ENCODE measurements at regions not wholly inside any gene's neighbourhood (a gene's known extent, or its start where the extent isn't known, plus 50 kb on each side); places are given as distances from the start of the nearest gene placed in this dataset.

DNA sequence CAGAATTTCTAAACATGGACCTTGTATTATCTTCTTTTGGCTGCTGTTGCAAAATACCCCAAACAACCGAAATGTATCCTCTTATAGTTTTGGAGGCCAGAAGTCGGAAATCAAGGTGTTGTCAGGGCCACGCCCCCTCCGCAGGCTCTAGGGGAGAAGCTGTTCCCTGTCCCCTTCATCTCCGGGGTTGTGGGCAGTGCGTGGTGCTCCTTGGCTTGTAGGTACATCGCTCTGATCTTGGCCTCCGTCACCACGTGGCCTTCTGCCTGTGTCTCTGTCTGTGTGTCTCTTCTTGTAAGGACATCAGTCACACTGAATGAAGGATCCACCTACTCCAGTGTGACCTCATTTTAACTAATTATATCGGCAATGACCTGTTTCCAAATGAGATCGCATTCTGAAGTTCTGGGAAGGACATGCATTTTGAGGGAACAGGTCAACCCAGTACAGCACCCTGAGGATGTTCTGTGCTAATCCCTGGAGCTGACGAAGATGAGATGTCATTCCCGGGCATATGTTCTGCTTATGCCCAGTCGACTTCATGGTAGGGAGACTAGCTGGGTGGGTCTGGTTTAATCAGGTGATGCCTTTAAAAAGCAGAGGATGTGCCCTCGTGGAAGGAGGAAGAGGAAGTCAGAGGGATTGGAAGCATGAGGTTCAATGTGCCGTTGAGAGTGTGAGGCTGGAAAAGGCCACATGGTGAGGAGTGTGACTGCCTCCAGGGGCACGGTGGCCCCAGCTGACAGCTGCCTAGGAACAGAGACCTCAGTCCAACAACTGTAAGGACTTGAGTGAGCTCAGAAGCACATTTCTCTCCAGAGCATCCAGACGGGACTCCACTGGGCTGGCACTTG lies 531.1 kb downstream of the TBC1D22A start:
- DNase-seq (ENCODE audit: low read depth in 2 of 2): no peak

DNA sequence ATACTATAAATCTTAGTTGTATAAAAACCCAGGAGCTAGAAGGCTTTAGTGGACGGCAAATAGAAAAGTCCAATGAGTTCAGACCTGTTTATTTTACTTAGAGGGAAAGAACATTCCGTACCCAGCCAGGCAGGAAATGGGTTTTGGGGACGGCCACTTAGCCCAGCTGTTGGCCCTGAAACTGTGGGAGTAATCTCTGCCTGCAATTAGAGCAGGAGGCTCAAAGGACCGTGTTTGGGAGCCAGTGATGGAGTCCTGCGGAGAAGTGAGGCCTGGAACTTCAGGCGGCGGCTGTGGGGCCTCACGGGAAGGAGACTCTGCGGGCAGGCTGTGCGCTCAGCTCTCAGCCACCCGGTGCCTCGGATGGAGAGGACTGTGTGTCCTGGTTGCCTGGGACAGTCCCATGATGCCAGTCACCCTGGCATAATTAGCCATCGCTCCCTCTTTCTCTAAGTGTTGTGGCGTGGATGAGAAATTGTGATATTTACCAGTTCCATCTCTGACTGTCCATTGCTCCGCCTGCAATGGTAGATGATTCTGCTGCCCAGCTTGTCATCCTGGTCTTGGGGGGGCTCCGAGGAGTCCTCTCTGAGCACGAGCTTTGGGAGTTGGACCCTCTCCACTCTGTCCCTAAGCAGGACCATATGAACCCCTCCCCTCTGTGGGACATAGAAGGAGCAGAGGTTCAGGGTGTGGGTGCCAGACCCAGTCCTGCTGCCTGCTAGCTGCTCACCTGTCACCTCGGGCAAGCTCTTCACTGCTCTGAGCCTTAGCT lies 530.3 kb downstream of the TBC1D22A start:
- no peak for DNase-seq (ENCODE audit: low read depth in 2 of 2)

GRCh38 chr22:47291565-47292495 lies 529.4 kb downstream of the TBC1D22A start:
- no peak for DNase-seq (ENCODE audit: low read depth in 2 of 2)

DNA sequence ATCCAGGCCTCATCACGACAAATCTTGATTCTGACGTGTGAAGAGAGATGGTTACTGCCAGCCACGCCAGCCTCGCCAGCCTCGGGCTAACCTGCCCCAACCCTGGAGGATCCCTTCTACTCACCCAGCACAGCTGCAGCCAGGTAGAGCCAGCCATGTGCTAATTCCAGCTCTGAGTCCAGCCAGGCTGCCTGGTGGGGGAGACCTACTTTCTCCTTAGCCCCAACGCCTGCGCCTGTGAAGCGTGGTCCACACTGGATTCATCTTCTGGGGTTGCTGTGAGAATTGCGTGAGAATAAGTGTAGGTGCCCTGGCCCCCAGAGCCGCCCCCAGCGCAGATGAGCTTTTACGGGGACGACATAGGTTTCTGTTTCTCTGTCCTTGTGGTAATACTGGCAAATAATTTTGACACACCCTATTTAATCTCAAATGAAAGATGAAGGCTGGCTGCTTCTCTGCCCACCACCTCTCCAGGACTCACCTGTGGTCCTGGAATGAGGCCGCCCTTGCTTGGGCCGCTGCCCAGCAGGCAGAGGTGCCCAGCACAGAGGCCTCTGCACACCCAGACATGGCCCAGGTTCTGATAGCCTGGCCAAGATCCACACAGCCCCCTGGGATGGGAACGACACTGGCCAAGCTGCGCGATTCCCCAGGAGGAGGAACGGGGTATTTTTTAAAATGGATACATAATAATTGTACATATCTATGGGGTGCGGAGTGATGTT lies 528.4 kb downstream of the TBC1D22A start:
- DNase-seq (ENCODE audit: low read depth in 2 of 2): no peak

GRCh38 chr22:47289336-47289985 lies 527.0 kb downstream of the TBC1D22A start:
- DNase-seq (ENCODE audit: low read depth in 2 of 2): no peak

DNA sequence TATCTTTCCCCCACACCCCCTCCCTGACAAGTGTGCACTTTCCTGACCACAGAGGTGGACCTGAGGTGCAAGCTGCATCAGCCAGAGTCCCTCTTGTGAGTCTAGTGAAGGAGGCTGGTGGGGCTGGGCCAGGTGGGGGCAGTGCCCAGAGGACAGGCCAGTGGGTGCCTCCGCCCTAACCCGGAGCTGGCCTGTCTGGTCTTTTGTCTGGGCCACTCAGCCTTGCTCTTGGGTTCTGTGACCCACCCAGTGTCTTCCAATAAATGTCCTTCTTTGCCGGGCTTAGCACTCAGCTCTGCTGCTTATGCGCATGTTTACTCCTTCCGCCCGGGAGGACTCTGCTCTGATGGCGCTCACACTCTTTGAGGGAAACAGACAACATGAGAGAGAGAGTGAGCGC lies 526.2 kb downstream of the TBC1D22A start:
- DNase-seq (ENCODE audit: low read depth in 2 of 2): no peak

- DNase-seq (ENCODE audit: low read depth in 2 of 2): no peak
These were observed 525.1 kb downstream of the TBC1D22A start for GRCh38 chr22:47287516-47287915.

GRCh38 chr22:47286590-47286989 lies 524.1 kb downstream of the TBC1D22A start:
- no peak for DNase-seq (ENCODE audit: low read depth in 2 of 2)

DNA sequence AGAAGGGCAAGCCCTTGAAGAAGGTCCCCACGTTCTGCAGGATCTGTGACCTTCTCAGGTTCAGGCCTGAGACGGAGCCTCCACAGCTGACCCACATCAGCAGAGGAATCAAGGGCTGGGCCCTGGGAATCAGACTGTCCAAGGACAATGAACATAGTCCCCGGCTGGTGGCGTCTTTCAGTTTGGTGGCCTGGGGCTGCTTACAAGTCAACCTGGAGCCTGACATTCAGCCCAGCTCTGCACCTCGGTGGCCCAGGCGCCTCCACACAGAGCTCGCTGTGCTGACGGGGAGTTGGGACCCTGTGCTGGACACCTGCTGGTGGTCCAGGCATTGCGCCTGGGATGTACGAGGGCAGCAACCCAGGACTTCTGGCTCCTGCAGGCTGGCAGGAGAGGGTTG lies 523.5 kb downstream of the TBC1D22A start:
- no peak for DNase-seq (ENCODE audit: low read depth in 2 of 2)

GRCh38 chr22:47284822-47285221 lies 522.4 kb downstream of the TBC1D22A start:
- DNase-seq (ENCODE audit: low read depth in 2 of 2): no peak

GRCh38 chr22:47284360-47284759 lies 521.9 kb downstream of the TBC1D22A start:
- DNase-seq (ENCODE audit: low read depth in 2 of 2): no peak

DNA sequence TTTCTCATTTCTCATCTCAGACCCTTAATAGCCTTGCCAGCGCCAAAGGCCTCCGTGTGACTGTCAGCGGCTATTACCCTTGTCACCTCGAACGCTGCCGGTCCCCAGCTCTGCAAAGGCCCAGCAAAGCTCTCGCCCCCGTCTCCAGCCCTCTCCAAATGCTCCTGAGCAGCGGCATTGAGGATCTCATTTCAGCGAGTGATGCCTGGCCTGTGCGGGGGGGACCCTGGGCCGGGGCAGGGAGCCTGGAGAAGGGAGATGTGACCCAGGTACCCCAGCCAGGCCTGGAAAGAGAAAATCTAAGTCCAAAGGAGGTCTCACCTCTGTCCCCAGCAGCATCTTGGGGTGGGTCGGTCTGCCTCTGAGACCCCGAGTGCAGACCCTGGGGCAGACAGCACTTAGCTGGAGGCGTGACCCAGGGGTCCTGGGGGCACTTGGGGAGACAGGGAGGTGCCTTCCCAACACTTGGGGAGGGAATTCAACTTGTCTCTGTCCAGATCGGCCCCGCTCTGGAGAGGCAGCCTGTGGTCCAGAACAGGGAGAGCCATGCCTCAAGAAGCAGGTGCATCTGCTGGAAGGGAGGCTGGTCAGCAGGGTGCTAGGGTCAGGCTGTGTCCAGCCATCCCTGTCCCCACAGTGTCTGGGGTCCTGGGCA lies 521.3 kb downstream of the TBC1D22A start:
- no peak for DNase-seq (ENCODE audit: low read depth in 2 of 2)

- DNase-seq (ENCODE audit: low read depth in 2 of 2): no peak
These were observed 520.4 kb downstream of the TBC1D22A start for GRCh38 chr22:47282851-47283250.

DNA sequence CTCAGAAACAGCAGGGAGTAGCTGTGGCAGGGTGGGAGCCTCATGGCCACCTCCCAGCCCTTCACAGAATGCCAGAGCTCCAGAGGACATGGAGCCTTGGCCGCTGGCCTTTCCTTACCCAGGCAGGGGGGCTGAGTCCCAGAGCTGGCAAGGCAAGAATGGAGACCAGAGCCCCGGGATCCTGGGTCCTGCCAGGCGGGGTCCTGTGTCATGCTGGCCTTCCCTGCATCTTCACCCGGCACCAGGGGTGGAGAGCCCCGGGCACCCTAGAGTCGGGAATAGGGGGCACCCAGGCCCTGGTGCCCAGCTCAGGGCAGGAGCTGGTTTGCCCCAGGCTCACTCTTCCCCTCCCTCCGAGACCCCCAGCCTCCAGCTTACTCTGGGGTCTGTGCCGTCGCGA lies 519.9 kb downstream of the TBC1D22A start:
- no peak for DNase-seq (ENCODE audit: low read depth in 2 of 2)

DNA sequence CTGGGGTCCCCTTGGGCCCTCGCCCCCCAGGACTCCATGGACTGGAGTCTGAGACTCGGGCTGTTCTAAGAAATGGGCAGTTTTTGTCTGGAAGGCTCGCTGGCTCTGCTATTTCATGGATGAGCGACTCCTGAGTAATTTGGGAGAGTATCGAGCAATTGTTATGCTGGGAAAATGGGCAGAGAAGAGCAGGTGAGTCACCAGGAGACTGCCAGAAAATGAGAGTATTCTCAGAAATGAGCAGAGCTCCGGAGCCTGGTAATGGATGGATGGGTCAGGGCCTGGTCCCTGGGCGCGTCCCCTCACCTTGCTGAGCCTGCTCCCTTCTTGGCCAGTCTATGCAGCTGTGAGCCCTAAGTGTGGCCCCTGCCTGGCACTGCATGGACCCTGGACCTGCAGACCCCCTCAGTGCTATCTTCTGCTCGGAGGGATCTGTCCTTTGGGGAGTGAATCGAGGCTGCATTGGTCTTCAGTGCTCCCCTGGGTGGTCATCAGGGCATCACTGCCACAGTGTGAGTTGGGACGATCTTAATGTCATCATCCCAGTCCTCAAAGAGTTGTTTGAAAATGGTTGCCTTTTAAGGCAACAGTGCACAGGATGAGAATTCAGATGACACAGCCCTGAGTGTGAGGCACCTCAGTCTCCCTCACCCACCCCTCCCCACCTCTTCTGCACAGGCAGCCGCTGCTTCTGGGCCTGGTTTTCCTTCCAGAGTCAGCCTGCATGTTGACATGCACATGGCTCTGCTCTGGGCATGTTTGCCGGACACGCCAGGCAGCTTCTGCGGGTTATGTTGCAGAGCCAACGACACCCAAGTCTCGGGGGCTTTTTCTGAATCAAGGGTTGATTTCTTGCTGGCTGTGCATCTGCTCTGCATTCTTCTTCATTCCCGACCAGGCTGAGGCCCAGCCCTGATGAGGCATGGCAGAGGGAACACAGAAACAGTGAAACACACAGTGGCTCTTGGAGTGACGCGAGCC lies 519.0 kb downstream of the TBC1D22A start:
- no peak for DNase-seq (ENCODE audit: low read depth in 2 of 2)

GRCh38 chr22:47280301-47280700 lies 517.9 kb downstream of the TBC1D22A start:
- no peak for DNase-seq (ENCODE audit: low read depth in 2 of 2)

DNA sequence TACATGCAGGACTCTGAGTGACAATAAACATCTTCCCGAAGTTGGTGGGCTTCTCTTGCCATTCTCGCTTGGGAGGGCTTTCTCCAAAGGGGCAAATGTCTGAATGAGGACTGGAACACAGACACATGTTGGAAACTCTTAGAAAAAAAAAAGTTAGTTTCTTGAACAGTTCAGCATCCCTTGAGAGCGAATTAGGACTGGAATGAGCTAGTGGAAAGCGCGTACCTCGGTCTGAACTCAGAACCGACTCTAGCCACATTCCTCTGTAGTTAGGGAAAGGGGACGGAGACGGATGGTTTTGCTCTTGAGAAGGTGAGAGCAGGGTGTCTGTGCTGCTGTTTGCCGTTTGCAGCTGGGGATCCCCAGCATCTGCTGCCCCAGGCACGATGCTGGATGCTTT lies 517.3 kb downstream of the TBC1D22A start:
- no peak for DNase-seq (ENCODE audit: low read depth in 2 of 2)

- no peak for DNase-seq (ENCODE audit: low read depth in 2 of 2)
These were observed 516.9 kb downstream of the TBC1D22A start for GRCh38 chr22:47279337-47279736.

DNA sequence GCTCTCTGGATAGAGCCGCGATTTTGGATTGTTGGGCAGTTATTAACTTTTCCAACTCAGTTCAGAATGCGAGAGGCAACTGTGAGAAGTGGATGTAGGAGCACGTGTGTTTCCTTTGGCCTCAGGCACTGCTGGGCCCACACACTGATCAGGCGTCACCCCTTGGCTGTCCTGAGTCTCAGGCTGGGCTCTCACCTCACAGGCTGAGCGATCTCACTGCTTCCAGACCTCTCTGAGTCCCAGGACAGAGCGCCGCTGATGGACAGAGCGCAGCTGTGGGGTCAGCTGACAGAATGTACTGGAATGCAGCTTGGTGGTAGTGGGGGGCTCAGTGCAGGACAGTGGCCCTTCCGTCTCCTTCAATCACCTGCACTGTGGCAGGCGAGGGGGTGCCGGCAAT lies 516.2 kb downstream of the TBC1D22A start:
- DNase-seq (ENCODE audit: low read depth in 2 of 2): no peak
